Esophagus squamous epithelium (tissue), 5 donors: ENCODE measurements at regions not wholly inside any gene's neighbourhood (a gene's known extent, or its start where the extent isn't known, plus 50 kb on each side); places are given as distances from the start of the nearest gene placed in this dataset.
A peak's percentile ranks its signal among the peaks of the same experiment; 100 is the strongest.

Experiments
- DNase-seq: peaks from one replicate; lab custom pipeline; 2025; lab: John Stamatoyannopoulos, UW
- H3K27ac ChIP-seq, 4 donors: fragments of 200-600 bp; sonication (generic); one replicate each; pipeline ENCODE4 v1.5.1; 2016 to 2019; ENCODE audit warnings: mild to moderate bottlenecking in 1 of 4
- H3K27me3 ChIP-seq, 4 donors: fragments of 200-600 bp; sonication (generic); 1 replicate in 3 of 4; 2 replicates in 1 of 4; pipeline versions ENCODE4 v1.5.1 to v1.6.0; 2017 to 2021; ENCODE audit warnings: antibody characterized with exemption in 1 of 4
- H3K36me3 ChIP-seq, 3 donors: fragments of 200-600 bp; sonication (generic); one replicate each; pipeline ENCODE4 v1.5.1; 2016 to 2019
- H3K4me1 ChIP-seq, 3 donors: fragments of 200-600 bp; sonication (generic); one replicate each; pipeline ENCODE4 v1.5.1; 2017 to 2019
- H3K4me3 ChIP-seq, 4 donors: fragments of 200-600 bp; sonication (generic); 1 replicate in 3 of 4; 2 replicates in 1 of 4; pipeline ENCODE4 v1.5.1; 2016 to 2019; ENCODE audit warnings: mild to moderate bottlenecking in 2 of 4, moderate library complexity in 1 of 4
- H3K9me3 ChIP-seq, 3 donors: fragments of 200-600 bp; sonication (generic); one replicate each; pipeline ENCODE4 v1.5.1; 2016 to 2019
- POLR2A ChIP-seq, 4 donors: fragments of 450-650 bp; IDR thresholded peaks; one replicate each; pipeline ENCODE4 v1.6.1; 2017; ENCODE audit warnings: antibody characterized with exemption in 4 of 4, mild to moderate bottlenecking in 4 of 4, moderate library complexity in 3 of 4
- WGBS, 2 donors: methylation state at CpG; one replicate each; pipeline ENCODE4 v1.1.5; 2018; 5-methylcytosine and 5-hydroxymethylcytosine counted together
- intact Hi-C: fragments of 100-400 bp; cut with DNase I; formaldehyde crosslinking; loops from one replicate; pipeline ENCODE4 v1.15.0; 2022
- TF ChIP-seq, protein P1 (sequence below), 6 experiments: fragments of 450-650 bp in 4 of 6; fragments of 200-600 bp in 2 of 6; sonication (generic) in 2 of 6; IDR thresholded peaks; one replicate each; pipeline ENCODE4 v1.5.1; 2016 to 2019; ENCODE audit warnings: antibody characterized with exemption in 6 of 6, mild to moderate bottlenecking in 4 of 6, moderate library complexity in 4 of 6
- donor health status: DM: yes; HTN: yes; CAD: no.

DNA sequence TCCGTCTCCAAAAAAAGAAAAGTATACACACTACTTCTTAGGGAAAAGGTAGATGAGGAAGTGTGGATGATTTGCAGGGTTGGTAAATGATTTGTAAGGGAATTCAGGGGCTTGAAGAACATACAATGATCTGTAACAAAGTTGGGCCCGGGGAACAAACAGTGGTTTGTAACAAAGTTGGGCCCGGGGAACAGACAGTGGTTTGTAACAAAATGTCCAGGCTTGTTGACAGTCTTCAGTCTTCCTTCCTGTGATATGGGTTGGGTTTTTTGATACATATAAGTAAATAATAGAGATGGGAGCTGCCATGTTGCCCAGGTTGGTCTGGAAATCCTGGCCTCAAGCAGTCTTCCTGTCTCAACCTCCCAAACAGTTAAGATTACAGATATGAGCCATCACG, 83.3 kb upstream of the UXS1 start:
- Histone ChIP-seq H3K27me3 (peaks cover 0 to 9% (median 0%) of the 10 kb centered on the region in 4 donors), H3K4me3 (no peak overlapping the region), H3K4me1 (no peaks in the 10 kb centered on the region), H3K9me3 (no peaks in the 10 kb centered on the region), H3K36me3 (no peaks in the 10 kb centered on the region), H3K27ac (no peak overlapping the region)
- DNase-seq: no peak
- TF ChIP-seq, protein P1, sequence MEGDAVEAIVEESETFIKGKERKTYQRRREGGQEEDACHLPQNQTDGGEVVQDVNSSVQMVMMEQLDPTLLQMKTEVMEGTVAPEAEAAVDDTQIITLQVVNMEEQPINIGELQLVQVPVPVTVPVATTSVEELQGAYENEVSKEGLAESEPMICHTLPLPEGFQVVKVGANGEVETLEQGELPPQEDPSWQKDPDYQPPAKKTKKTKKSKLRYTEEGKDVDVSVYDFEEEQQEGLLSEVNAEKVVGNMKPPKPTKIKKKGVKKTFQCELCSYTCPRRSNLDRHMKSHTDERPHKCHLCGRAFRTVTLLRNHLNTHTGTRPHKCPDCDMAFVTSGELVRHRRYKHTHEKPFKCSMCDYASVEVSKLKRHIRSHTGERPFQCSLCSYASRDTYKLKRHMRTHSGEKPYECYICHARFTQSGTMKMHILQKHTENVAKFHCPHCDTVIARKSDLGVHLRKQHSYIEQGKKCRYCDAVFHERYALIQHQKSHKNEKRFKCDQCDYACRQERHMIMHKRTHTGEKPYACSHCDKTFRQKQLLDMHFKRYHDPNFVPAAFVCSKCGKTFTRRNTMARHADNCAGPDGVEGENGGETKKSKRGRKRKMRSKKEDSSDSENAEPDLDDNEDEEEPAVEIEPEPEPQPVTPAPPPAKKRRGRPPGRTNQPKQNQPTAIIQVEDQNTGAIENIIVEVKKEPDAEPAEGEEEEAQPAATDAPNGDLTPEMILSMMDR (IDR thresholded peaks at IDR 0.05): no peak
- no peak for TF ChIP-seq POLR2A (IDR thresholded peaks at IDR 0.05)
- intact Hi-C loops: no loop called here
- 91% methylated on average over 4 of the region's 4 CpGs for WGBS, 2 donors

DNA sequence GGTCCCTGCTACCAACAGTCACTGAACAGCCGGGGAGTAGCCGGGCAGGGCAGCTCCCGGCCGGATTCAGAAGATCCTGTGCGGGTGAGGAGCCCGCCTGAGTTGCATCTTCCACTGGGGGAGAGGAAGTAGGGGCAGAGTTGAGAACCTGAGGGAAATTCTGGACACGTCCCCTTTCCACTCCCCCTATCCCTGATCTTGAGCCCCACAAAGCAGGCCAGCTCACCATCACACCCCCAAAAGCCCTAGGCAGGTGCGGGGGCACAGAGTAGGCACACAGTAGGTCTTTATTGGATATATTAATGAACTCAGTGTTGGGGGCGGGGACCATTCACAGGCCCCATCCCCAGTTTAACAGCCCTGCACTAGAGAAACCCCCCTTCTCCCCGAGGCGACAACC, 81.9 kb upstream of the UXS1 start:
- 67 to 87% methylated on average over 3 to 4 of the region's 11 CpGs for WGBS, 2 donors
- H3K4me1 ChIP-seq: no peaks in the 10 kb centered on the region
- no peaks in the 10 kb centered on the region for H3K9me3 ChIP-seq
- no peak overlapping the region for H3K4me3 ChIP-seq
- H3K27ac ChIP-seq: no peak overlapping the region
- DNase-seq: no peak
- H3K36me3 ChIP-seq: no peaks in the 10 kb centered on the region
- H3K27me3 ChIP-seq: no peaks in the 10 kb centered on the region
- no peak for TF ChIP-seq POLR2A (IDR thresholded peaks at IDR 0.05)
- TF ChIP-seq, protein P1 (IDR thresholded peaks at IDR 0.05): no peak
- intact Hi-C loops: no loop called here

DNA sequence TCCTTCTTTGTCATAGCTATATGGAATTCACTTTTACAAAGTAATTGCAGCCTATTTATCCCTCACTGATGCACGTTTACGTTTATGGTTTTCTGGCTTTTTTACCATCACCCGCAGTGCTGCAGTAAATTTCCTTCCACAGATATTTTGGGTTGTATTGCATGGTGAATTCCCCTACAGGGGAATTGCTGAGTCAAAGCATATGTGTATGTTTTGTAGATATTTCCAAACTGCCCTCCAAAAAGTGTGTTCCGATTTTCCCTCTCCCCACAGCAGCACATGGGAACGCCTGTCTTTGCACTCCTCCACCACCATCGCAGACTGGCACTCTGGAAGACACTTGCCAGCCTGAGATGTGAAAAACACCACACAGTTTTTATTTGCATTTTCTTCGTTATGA, 80.6 kb upstream of the UXS1 start:
- 85 to 88% methylated on average over 7 of the region's 7 CpGs for WGBS, 2 donors
- H3K9me3 ChIP-seq: no peaks in the 10 kb centered on the region
- no peak for TF ChIP-seq POLR2A (IDR thresholded peaks at IDR 0.05)
- TF ChIP-seq, protein P1 (IDR thresholded peaks at IDR 0.05): no peak

DNA sequence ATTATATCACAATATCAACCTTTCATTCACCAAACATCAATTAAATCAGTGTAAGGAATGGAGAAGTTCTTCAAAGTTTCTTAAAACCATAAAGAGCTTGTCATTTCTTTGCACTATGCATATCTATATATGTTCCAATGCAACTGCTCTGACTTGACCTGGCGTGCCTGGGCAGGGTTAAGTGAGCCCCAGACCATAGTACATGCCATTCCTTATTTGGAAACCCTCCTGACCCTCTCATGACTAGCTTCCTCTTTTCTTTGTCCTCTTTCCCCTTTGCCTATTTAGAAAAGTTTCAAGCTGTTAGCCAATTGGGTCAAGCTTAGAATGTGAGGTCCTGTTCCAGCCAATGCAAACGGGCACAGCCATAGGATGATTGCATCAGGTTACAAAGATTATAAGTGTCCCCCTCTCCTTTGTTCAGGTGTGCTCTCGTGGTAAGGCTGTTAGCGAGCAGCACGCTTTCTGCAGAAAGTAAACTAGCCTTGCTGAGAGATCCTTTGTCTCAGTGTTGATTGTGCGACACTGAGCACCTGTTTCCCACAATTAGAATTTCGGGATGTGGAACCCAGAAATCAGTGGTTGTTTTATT, 78.2 kb upstream of the UXS1 start:
- WGBS, 2 donors: 58 to 62% methylated on average over 7 of the region's 7 CpGs
- no peak for TF ChIP-seq POLR2A (IDR thresholded peaks at IDR 0.05)
- TF ChIP-seq, protein P1 (IDR thresholded peaks at IDR 0.05): no peak
- intact Hi-C loops: no loop called here
- Histone ChIP-seq H3K27me3 (no peaks in the 10 kb centered on the region), H3K4me3 (no peak overlapping the region), H3K36me3 (no peaks in the 10 kb centered on the region), H3K4me1 (peaks cover 3 to 15% (median 4%) of the 10 kb centered on the region in 3 donors), H3K9me3 (no peaks in the 10 kb centered on the region), H3K27ac (no peak overlapping the region)
- no peak for DNase-seq

More for the DNA sequence above, 80.6 kb upstream of the UXS1 start:
- Histone ChIP-seq H3K4me1 (peaks cover 1 to 11% (median 4%) of the 10 kb centered on the region in 3 donors), H3K27ac (no peak overlapping the region), H3K4me3 (no peak overlapping the region), H3K27me3 (no peaks in the 10 kb centered on the region), H3K36me3 (no peaks in the 10 kb centered on the region)
- intact Hi-C loops: no loop called here
- no peak for DNase-seq

DNA sequence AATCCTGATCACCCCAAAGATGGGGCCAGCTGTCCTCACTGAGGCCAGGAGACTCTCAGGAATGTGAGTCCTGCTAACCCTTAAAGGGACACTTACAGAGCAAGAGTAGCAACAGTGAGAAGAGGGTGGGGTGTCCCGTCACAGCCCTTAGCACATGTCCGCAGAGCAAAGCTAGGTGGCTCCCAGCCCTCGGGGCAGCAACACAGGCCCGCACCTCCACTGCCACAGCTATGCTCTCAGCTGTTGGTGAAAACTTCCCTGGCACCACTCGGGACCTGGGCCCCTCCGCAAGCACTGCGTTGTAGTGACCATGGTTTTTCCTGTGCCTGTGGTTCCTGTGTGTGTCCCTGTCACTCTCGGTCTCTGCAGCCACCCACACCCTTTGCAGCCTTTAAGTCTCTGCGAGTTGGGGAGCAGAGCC, 76.4 kb upstream of the UXS1 start:
- H3K36me3 ChIP-seq: no peaks in the 10 kb centered on the region
- peaks cover 3 to 15% (median 4%) of the 10 kb centered on the region in 3 donors for H3K4me1 ChIP-seq
- H3K4me3 ChIP-seq: peak overlapping the region in 3 of 4 donors; percentile 42 to 62 (median 49)
- TF ChIP-seq POLR2A (IDR thresholded peaks at IDR 0.05): no peak
- TF ChIP-seq, protein P1 (IDR thresholded peaks at IDR 0.05): no peak
- no peaks in the 10 kb centered on the region for H3K27me3 ChIP-seq
- WGBS, 2 donors: 79 to 80% methylated on average over 1 to 7 of the region's 9 CpGs
- intact Hi-C loops: no loop called here
- H3K9me3 ChIP-seq: no peaks in the 10 kb centered on the region
- no peak for DNase-seq
- no peak overlapping the region for H3K27ac ChIP-seq
